Lower lobe of right lung (tissue), 2 donors: ENCODE measurements at regions not wholly inside any gene's neighbourhood (a gene's known extent, or its start where the extent isn't known, plus 50 kb on each side); places are given as distances from the start of the nearest gene placed in this dataset.
"Not testable (repeated sequence)": the region's sequence is repeated elsewhere in the genome, so short reads cannot be mapped to it uniquely, and the experiment has no call there.

ENCODE experiments used
- ATAC-seq, 2 donors: fragments of 200-7000 bp; cut with Tn5 transposase; one replicate each; pipeline ENCODE4 v1.9.1; 2020 to 2022; ENCODE audit warnings: mild to moderate bottlenecking in 2 of 2, moderate library complexity in 2 of 2
- DNase-seq: peaks from one replicate; pipeline ENCODE4 v3.0.0-alpha.2; 2020
- H3K27ac ChIP-seq: fragments of 200-600 bp; one replicate; pipeline ENCODE4 v1.8.0; 2022
- H3K27me3 ChIP-seq: fragments of 200-600 bp; one replicate; pipeline ENCODE4 v1.8.0; 2022; ENCODE audit warnings: low read depth
- H3K36me3 ChIP-seq: fragments of 200-600 bp; one replicate; pipeline ENCODE4 v1.8.0; 2022; ENCODE audit warnings: mild to moderate bottlenecking
- H3K4me1 ChIP-seq: fragments of 200-600 bp; one replicate; pipeline ENCODE4 v1.8.0; 2022
- H3K4me3 ChIP-seq: fragments of 200-600 bp; one replicate; pipeline ENCODE4 v1.8.0; 2022; ENCODE audit warnings: mild to moderate bottlenecking
- H3K9me3 ChIP-seq: fragments of 200-600 bp; one replicate; pipeline ENCODE4 v1.8.0; 2022
- CTCF ChIP-seq: fragments of 200-600 bp; IDR thresholded peaks from one replicate; pipeline ENCODE4 v1.8.0; 2022; ENCODE audit warnings: antibody characterized with exemption, mild to moderate bottlenecking
- intact Hi-C: fragments of 100-400 bp; cut with DNase I; formaldehyde crosslinking; loops from one replicate; pipeline ENCODE4 v1.11.0; 2022
- donor health status: DM: no; HTN: yes; CAD: no; lungs with severe emphysema.

DNA sequence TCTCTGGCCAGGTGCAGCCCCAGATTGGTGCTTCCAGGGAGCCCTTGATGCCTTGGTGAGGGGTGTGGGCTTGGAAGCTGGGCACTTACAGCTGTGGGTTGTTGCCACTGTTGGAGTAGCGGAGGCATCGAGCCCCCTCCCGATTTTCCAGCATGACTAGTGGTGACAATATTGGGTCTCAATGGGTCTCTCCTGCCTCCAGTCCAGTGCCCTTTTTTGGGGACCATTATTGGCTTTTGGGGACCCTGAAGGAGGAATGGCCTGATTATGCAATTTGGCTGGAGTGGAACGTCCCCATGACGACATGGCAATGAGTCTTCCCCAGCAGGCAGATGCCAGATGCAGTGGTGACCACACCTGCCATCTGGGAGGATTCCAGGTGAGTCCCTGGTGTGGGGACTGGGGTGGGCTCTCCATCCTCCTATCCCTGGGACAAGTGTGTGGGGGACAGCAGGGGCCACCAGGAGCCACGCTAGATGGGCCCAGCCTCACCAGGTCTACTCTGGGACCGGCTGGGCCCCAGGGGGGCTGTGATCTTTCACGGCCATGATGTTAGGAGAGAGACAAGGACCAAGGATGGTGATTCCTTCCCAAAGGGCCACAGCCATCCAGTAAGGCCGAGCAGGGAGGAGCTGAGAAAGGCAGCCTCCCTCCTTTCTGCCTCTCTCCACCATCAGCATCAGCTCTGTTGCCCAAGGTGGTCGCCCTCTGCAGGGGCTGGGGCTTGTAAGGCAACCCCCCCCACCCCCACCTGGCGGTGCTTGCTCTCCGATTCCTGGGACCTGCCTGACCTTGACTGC is 196.8 kb downstream of the GOLGA6L6 start:
- intact Hi-C loops, result no loop called here
- Histone ChIP-seq H3K9me3 (peaks cover 7% of the 10 kb centered on the region), H3K27ac (no peak overlapping the region), H3K4me3 (no peak overlapping the region), H3K36me3 (no peaks in the 10 kb centered on the region), H3K4me1 (no peaks in the 10 kb centered on the region), H3K27me3 (peaks cover 8% of the 10 kb centered on the region)
- TF ChIP-seq CTCF, result no peak
- DNase-seq (no peak), ATAC-seq (no peak)

- H3K4me1 ChIP-seq, H3K4me3 ChIP-seq, H3K27ac ChIP-seq, H3K9me3 ChIP-seq, H3K27me3 ChIP-seq, H3K36me3 ChIP-seq, intact Hi-C loops, ATAC-seq: not testable (repeated sequence)
- DNase-seq, result peak; percentile 59
Measured at GRCh38 chr15:20343395-20344211, 198.0 kb downstream of the GOLGA6L6 start.

DNA sequence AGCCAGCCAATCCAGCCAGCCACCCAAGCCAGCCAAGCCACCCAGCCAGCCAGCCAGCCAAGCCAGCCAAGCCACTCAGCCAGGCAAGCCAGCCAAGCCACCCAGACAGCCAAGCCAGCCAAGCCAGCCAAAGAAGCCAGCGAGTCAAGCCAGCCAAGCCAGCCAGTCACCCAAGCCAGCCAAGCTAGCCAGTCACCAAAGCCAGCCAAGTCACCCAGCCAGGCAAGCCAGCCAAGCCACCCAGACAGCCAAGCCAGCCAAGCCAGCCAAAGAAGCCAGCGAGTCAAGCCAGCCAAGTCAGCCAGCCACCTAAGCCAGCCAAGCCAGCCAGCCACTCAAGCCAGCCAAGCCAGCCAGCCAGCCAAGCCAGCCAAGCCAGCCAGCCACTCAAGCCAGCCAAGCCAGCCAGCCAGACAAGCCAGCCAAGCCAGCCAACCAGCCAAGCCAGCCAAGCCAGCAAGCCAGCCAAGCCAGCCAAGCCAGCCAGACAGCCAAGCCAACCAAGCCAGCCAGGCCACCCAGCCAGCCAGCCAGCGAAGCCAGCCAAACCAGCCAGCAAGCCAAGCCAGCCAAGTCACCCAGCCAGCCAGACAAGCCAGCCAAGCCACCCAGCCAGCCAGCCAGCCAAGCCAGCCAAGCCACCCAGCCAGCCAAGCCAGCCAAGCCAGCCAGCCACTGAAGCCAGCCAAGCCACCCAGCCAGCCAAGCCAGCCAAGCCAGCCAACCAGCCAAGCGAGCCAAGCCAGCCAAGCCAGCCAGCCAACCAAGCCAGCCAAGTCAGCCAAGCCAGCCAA is 198.8 kb downstream of the GOLGA6L6 start:
- intact Hi-C loops, H3K4me1 ChIP-seq, H3K36me3 ChIP-seq, H3K4me3 ChIP-seq, H3K9me3 ChIP-seq, H3K27ac ChIP-seq, H3K27me3 ChIP-seq, ATAC-seq: not testable (repeated sequence)
- DNase-seq, result peak; percentile 56

DNA sequence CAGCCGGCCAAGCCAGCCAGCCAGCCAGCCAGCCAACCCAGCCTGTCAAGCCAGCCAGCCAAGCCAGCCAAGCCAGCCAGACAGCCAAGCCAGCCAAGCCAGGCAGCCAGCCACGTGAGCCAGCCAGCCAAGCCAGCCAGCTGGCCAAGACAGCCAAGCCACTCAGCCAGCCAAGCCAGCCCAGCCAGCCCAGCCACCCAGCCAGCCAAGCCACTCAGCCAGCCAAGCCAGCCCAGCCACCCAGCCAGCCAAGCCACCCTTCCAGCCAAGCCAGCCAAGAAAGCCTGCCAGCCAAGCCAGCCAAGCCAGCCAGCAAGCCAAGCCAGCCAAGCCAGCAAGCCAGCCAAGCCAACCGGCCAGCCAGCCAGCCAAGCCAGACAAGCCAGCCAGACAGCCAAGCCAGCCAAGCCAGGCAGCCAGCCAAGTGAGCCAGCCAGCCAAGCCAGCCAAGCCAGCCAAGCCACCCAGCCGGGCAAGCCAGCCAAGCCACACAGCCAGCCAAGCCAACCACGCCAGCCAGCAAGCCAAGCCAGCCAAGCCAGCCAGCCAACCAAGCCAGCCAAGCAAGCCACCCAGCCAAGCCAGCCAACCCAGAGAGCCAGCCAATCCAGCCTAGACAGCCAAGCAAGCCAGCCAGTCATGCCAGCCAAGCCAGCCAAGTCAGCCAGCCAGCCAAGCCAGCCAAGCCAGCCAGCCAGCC is 199.5 kb downstream of the GOLGA6L6 start:
- DNase-seq (peak; percentile 90), ATAC-seq (peak; percentile 38 to 47)
- H3K4me1 ChIP-seq, result no peaks in the 10 kb centered on the region
- intact Hi-C loops, result no loop called here
- TF ChIP-seq CTCF, result no peak
- H3K27me3 ChIP-seq, result no peaks in the 10 kb centered on the region
- peaks cover 11% of the 10 kb centered on the region for H3K9me3 ChIP-seq
- no peak overlapping the region for H3K27ac ChIP-seq
- no peak overlapping the region for H3K4me3 ChIP-seq
- H3K36me3 ChIP-seq, result no peaks in the 10 kb centered on the region

GRCh38 chr15:20340931-20341661 is 200.5 kb downstream of the GOLGA6L6 start:
- ATAC-seq (peak; percentile 64 to 66), DNase-seq (peak; percentile 90)
- intact Hi-C loops, result no loop called here
- H3K36me3 ChIP-seq, result no peaks in the 10 kb centered on the region
- no peak overlapping the region for H3K4me3 ChIP-seq
- no peaks in the 10 kb centered on the region for H3K27me3 ChIP-seq
- no peak for TF ChIP-seq CTCF
- H3K4me1 ChIP-seq, result no peaks in the 10 kb centered on the region
- H3K9me3 ChIP-seq, result peaks cover 10% of the 10 kb centered on the region
- H3K27ac ChIP-seq, result no peak overlapping the region
